HAP-1 (cell line): ENCODE measurements at regions not wholly inside any gene's neighbourhood (a gene's known extent, or its start where the extent isn't known, plus 50 kb on each side); places are given as distances from the start of the nearest gene placed in this dataset.
"Not testable (repeated sequence)": the region's sequence is repeated elsewhere in the genome, so short reads cannot be mapped to it uniquely, and the experiment has no call there.

Experiments used
- DNase-seq, 2 experiments: peaks; one replicate each; pipeline ENCODE4 v3.0.0-alpha.2; 2016 to 2020; ENCODE audit warnings: low spot score in 2 of 2
- H3K27me3 ChIP-seq: fragments of 250-450 bp; sonication (Bioruptor Pico); 2 replicates; pipeline ENCODE4 v1.5.1; 2020; ENCODE audit warnings: low read depth, mild to moderate bottlenecking, moderate library complexity
- H3K36me3 ChIP-seq: fragments of 250-450 bp; sonication (Bioruptor Pico); replicated peaks from 2 replicates; pipeline ENCODE4 v1.5.1; 2020; ENCODE audit warnings: mild to moderate bottlenecking
- H3K4me1 ChIP-seq: fragments of 250-450 bp; sonication (Bioruptor Pico); 2 replicates; pipeline ENCODE4 v1.5.1; 2020; ENCODE audit warnings: mild to moderate bottlenecking
- H3K4me3 ChIP-seq: fragments of 250-450 bp; sonication (Bioruptor Pico); 2 replicates; pipeline ENCODE4 v1.5.1; 2020; ENCODE audit warnings: mild to moderate bottlenecking, moderate library complexity
- H3K9me3 ChIP-seq: fragments of 250-450 bp; sonication (Bioruptor Pico); 2 replicates; pipeline ENCODE4 v1.5.1; 2020; ENCODE audit warnings: mild to moderate bottlenecking, moderate library complexity
- in situ Hi-C: fragments of 300-500 bp; cut with MboI; formaldehyde crosslinking; loops from 3 replicates; pipeline ENCODE4 v1.14.3; 2020; ENCODE audit warnings: low sequenced_read_pairs, inconsistent platforms, mixed read lengths

GRCh38 chr7:131152766-131153165 is 174.9 kb upstream of the MKLN1 start:
- no peak for DNase-seq
- in situ Hi-C loops, result no loop called here
- no peaks in the 10 kb centered on the region for H3K36me3 ChIP-seq
- no peaks in the 10 kb centered on the region for H3K27me3 ChIP-seq
- no peaks in the 10 kb centered on the region for H3K4me1 ChIP-seq
- H3K9me3 ChIP-seq, result no peaks in the 10 kb centered on the region
- no peak overlapping the region for H3K4me3 ChIP-seq

- Histone ChIP-seq H3K27me3 (no peaks in the 10 kb centered on the region), H3K4me3 (no peak overlapping the region), H3K4me1 (no peaks in the 10 kb centered on the region), H3K9me3 (no peaks in the 10 kb centered on the region), H3K36me3 (no peaks in the 10 kb centered on the region)
- in situ Hi-C loops, result no loop called here
- DNase-seq, result no peak
These were observed 173.3 kb upstream of the MKLN1 start for GRCh38 chr7:131154380-131154779.

- in situ Hi-C loops, result no loop called here
- Histone ChIP-seq H3K27me3 (no peaks in the 10 kb centered on the region), H3K4me1 (no peaks in the 10 kb centered on the region), H3K9me3 (no peaks in the 10 kb centered on the region), H3K36me3 (no peaks in the 10 kb centered on the region), H3K4me3 (no peak overlapping the region)
- DNase-seq, result no peak
These were observed 170.0 kb upstream of the MKLN1 start for GRCh38 chr7:131157530-131158243.

GRCh38 chr7:131158244-131158636 is 169.4 kb upstream of the MKLN1 start:
- H3K4me3 ChIP-seq, H3K4me1 ChIP-seq, DNase-seq, H3K27me3 ChIP-seq, in situ Hi-C loops, H3K9me3 ChIP-seq, H3K36me3 ChIP-seq: not testable (repeated sequence)

- peaks cover 9% of the 10 kb centered on the region for H3K4me1 ChIP-seq
- in situ Hi-C loops, result no loop called here
- H3K4me3 ChIP-seq, result no peak overlapping the region
- H3K9me3 ChIP-seq, result no peaks in the 10 kb centered on the region
- H3K27me3 ChIP-seq, result no peaks in the 10 kb centered on the region
- no peak for DNase-seq
- H3K36me3 ChIP-seq, result no peaks in the 10 kb centered on the region
These were observed 167.7 kb upstream of the MKLN1 start for GRCh38 chr7:131159961-131160361.

- no peak for DNase-seq
- Histone ChIP-seq H3K4me3 (no peak overlapping the region), H3K9me3 (no peaks in the 10 kb centered on the region), H3K4me1 (peaks cover 9% of the 10 kb centered on the region), H3K36me3 (no peaks in the 10 kb centered on the region), H3K27me3 (no peaks in the 10 kb centered on the region)
- in situ Hi-C loops, result no loop called here
These were observed 166.6 kb upstream of the MKLN1 start for GRCh38 chr7:131161103-131161502.

- H3K36me3 ChIP-seq, result no peaks in the 10 kb centered on the region
- in situ Hi-C loops, result no loop called here
- peak in 1 of 2 experiments; percentile 30 for DNase-seq
- H3K9me3 ChIP-seq, result no peaks in the 10 kb centered on the region
- H3K27me3 ChIP-seq, result no peaks in the 10 kb centered on the region
- H3K4me1 ChIP-seq, result peaks cover 9% of the 10 kb centered on the region
- H3K4me3 ChIP-seq, result no peak overlapping the region
These were observed 163.4 kb upstream of the MKLN1 start for GRCh38 chr7:131164025-131164925.

- in situ Hi-C loops, result no loop called here
- no peak for DNase-seq
- Histone ChIP-seq H3K36me3 (no peaks in the 10 kb centered on the region), H3K4me1 (peaks cover 9% of the 10 kb centered on the region), H3K4me3 (no peak overlapping the region), H3K27me3 (no peaks in the 10 kb centered on the region), H3K9me3 (no peaks in the 10 kb centered on the region)
These were observed 161.6 kb upstream of the MKLN1 start for GRCh38 chr7:131166066-131166465.

- in situ Hi-C loops, result no loop called here
- Histone ChIP-seq H3K27me3 (no peaks in the 10 kb centered on the region), H3K4me3 (no peak overlapping the region), H3K4me1 (no peaks in the 10 kb centered on the region), H3K9me3 (no peaks in the 10 kb centered on the region), H3K36me3 (no peaks in the 10 kb centered on the region)
- no peak for DNase-seq
These were observed 157.0 kb upstream of the MKLN1 start for GRCh38 chr7:131170440-131171271.

GRCh38 chr7:131173145-131173890 is 154.4 kb upstream of the MKLN1 start:
- no peak for DNase-seq
- no peaks in the 10 kb centered on the region for H3K27me3 ChIP-seq
- H3K36me3 ChIP-seq, result no peaks in the 10 kb centered on the region
- H3K9me3 ChIP-seq, result no peaks in the 10 kb centered on the region
- no peak overlapping the region for H3K4me3 ChIP-seq
- in situ Hi-C loops, result no loop called here
- no peaks in the 10 kb centered on the region for H3K4me1 ChIP-seq

GRCh38 chr7:131174391-131174790 is 153.3 kb upstream of the MKLN1 start:
- H3K9me3 ChIP-seq, result no peaks in the 10 kb centered on the region
- no peak overlapping the region for H3K4me3 ChIP-seq
- DNase-seq, result no peak
- in situ Hi-C loops, result no loop called here
- no peaks in the 10 kb centered on the region for H3K27me3 ChIP-seq
- no peaks in the 10 kb centered on the region for H3K36me3 ChIP-seq
- no peaks in the 10 kb centered on the region for H3K4me1 ChIP-seq

- no peak for DNase-seq
- Histone ChIP-seq H3K4me1 (no peaks in the 10 kb centered on the region), H3K4me3 (no peak overlapping the region), H3K9me3 (no peaks in the 10 kb centered on the region), H3K36me3 (no peaks in the 10 kb centered on the region), H3K27me3 (no peaks in the 10 kb centered on the region)
- in situ Hi-C loops, result no loop called here
These were observed 152.8 kb upstream of the MKLN1 start for GRCh38 chr7:131174855-131175254.

GRCh38 chr7:131182446-131183058 is 145.1 kb upstream of the MKLN1 start:
- Histone ChIP-seq H3K27me3 (no peaks in the 10 kb centered on the region), H3K4me3 (no peak overlapping the region), H3K9me3 (no peaks in the 10 kb centered on the region), H3K4me1 (no peaks in the 10 kb centered on the region), H3K36me3 (no peaks in the 10 kb centered on the region)
- DNase-seq, result no peak
- in situ Hi-C loops, result no loop called here
